Testis (tissue), 2 donors: ENCODE measurements at regions not wholly inside any gene's neighbourhood (a gene's known extent, or its start where the extent isn't known, plus 50 kb on each side); places are given as distances from the start of the nearest gene placed in this dataset.

ENCODE experiments used
- DNase-seq: peaks from one replicate; pipeline ENCODE4 v3.0.0-alpha.2; 2019
- H3K27ac ChIP-seq, 2 donors: fragments of 200-600 bp; sonication (generic); one replicate each; pipeline ENCODE4 v1.5.1; 2019
- H3K27me3 ChIP-seq: fragments of 200-600 bp; sonication (generic); one replicate; pipeline ENCODE4 v1.5.1; 2019
- H3K36me3 ChIP-seq: fragments of 200-600 bp; sonication (generic); one replicate; pipeline ENCODE4 v1.5.1; 2017; ENCODE audit warnings: low read depth; ENCODE audit errors: missing control alignments
- H3K4me1 ChIP-seq: fragments of 200-600 bp; sonication (generic); one replicate; pipeline ENCODE4 v1.5.1; 2019
- H3K4me3 ChIP-seq, 2 donors: fragments of 200-600 bp; sonication (generic); one replicate each; pipeline ENCODE4 v1.5.1; 2017 to 2019
- H3K9me3 ChIP-seq: fragments of 200-600 bp; sonication (generic); one replicate; pipeline ENCODE4 v1.5.1; 2017
- CTCF ChIP-seq, 3 experiments: fragments of 450-650 bp in 2 of 3; fragments of 200-600 bp in 1 of 3; sonication (generic) in 1 of 3; IDR thresholded peaks; one replicate each; pipeline ENCODE4 v1.5.1; 2016 to 2019; ENCODE audit warnings: antibody characterized with exemption in 3 of 3, mild to moderate bottlenecking in 2 of 3, moderate library complexity in 1 of 3
- POLR2A ChIP-seq: fragments of 450-650 bp; IDR thresholded peaks from one replicate; pipeline ENCODE4 v1.6.1; 2017; ENCODE audit warnings: antibody characterized with exemption, mild to moderate bottlenecking, moderate library complexity
- WGBS, 2 donors: methylation state at CpG; one replicate each; pipeline ENCODE4 v1.1.5; 2018; 5-methylcytosine and 5-hydroxymethylcytosine counted together
- intact Hi-C: fragments of 100-400 bp; cut with DNase I; formaldehyde crosslinking; loops from one replicate; pipeline ENCODE4 v1.15.1; 2023; ENCODE audit warnings: low total_unique reads

DNA sequence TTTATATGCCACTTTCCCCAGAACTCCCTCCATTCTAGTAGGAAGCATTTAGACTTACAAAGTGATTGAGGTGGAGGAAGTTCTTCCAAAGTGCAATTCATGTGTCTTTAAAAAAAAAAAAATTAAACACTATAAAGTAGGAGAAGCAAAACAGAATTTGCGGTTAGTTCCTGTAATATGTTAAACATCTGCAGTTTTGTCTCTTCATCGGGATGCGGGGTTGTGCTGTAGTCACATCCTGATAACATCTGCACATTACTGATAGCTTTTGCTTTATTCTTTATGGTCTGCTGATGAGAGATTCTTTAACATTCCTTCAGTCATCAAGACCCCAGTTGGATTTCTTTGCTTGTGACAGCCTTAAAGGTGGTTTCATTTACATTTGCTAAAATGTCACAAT, 694.3 kb downstream of the NR2F1-AS1 start:
- intact Hi-C loops, result no loop called here
- no peak overlapping the region for H3K4me3 ChIP-seq
- no peak for TF ChIP-seq POLR2A
- no peak for TF ChIP-seq CTCF (IDR thresholded peaks at IDR 0.05)
- H3K27me3 ChIP-seq, result no peaks in the 10 kb centered on the region
- WGBS, 2 donors, result 62 to 67% methylated on average over 3 of the region's 3 CpGs
- H3K4me1 ChIP-seq, result no peaks in the 10 kb centered on the region
- H3K27ac ChIP-seq, result no peak overlapping the region
- H3K9me3 ChIP-seq, result no peaks in the 10 kb centered on the region
- H3K36me3 ChIP-seq, result no peaks in the 10 kb centered on the region
- DNase-seq, result no peak

GRCh38 chr5:92885950-92886349, 695.1 kb downstream of the NR2F1-AS1 start:
- Histone ChIP-seq H3K36me3 (no peaks in the 10 kb centered on the region), H3K4me3 (no peak overlapping the region), H3K9me3 (no peaks in the 10 kb centered on the region), H3K27ac (no peak overlapping the region), H3K4me1 (no peaks in the 10 kb centered on the region), H3K27me3 (no peaks in the 10 kb centered on the region)
- TF ChIP-seq POLR2A, result no peak
- TF ChIP-seq CTCF (IDR thresholded peaks at IDR 0.05), result no peak
- intact Hi-C loops, result no loop called here
- DNase-seq, result peak; percentile 44
- 41 to 59% methylated on average over 4 of the region's 4 CpGs for whole genome bisulfite sequencing, 2 donors

DNA sequence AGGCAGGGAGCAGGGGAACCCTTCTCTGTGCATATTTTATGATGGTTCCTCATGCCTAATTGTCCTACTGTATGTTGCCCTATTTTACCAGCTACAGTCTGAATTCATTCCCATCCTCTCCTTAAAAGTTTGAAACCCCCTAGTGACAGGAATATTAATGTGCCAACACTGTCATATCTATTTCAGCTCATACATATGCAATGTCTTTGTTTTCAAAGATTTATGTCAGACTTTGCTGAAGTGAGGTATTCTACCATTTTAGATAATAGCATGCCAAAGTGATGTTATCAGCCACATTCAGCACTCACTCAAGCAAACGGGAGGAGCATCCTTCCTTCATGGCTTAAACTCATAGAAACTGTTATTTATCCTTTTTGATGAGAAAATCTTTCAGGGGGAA, 696.5 kb downstream of the NR2F1-AS1 start:
- H3K27ac ChIP-seq, result no peak overlapping the region
- no peak for DNase-seq
- H3K4me3 ChIP-seq, result no peak overlapping the region
- intact Hi-C loops, result no loop called here
- 44 to 56% methylated on average over 1 of the region's 1 CpG for whole genome bisulfite sequencing, 2 donors
- no peaks in the 10 kb centered on the region for H3K36me3 ChIP-seq
- no peaks in the 10 kb centered on the region for H3K4me1 ChIP-seq
- H3K27me3 ChIP-seq, result no peaks in the 10 kb centered on the region
- no peak for TF ChIP-seq CTCF (IDR thresholded peaks at IDR 0.05)
- no peak for TF ChIP-seq POLR2A
- no peaks in the 10 kb centered on the region for H3K9me3 ChIP-seq

GRCh38 chr5:92879806-92880543, 701.0 kb downstream of the NR2F1-AS1 start:
- H3K27ac ChIP-seq, result no peak overlapping the region
- intact Hi-C loops, result no loop called here
- 78 to 94% methylated on average over 2 of the region's 2 CpGs for WGBS, 2 donors
- no peaks in the 10 kb centered on the region for H3K4me1 ChIP-seq
- DNase-seq, result no peak
- no peaks in the 10 kb centered on the region for H3K9me3 ChIP-seq
- TF ChIP-seq POLR2A, result no peak
- no peak for TF ChIP-seq CTCF (IDR thresholded peaks at IDR 0.05)
- no peaks in the 10 kb centered on the region for H3K36me3 ChIP-seq
- H3K4me3 ChIP-seq, result no peak overlapping the region
- H3K27me3 ChIP-seq, result no peaks in the 10 kb centered on the region

DNA sequence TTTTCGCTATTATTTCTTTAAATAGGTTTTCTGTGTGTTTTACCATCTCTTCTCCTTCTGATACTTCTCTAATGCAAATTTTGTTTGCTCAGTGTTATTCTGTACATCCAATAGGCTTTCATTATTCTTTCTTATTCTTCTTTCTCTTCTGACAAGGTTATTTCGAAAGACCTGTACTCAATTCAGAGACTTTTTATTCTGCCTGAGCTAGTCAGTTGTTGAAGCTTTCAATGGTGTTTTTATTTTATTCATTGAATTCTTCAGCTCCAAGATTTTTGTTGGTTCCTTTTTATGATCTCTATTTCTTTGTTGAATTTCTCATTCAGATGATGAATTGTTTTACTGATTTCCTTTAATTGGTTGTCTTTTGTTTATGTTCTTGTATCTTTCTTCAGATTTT, 706.2 kb downstream of the NR2F1-AS1 start:
- Histone ChIP-seq H3K4me1 (no peaks in the 10 kb centered on the region), H3K27ac (no peak overlapping the region), H3K27me3 (no peaks in the 10 kb centered on the region), H3K36me3 (no peaks in the 10 kb centered on the region), H3K4me3 (no peak overlapping the region), H3K9me3 (no peaks in the 10 kb centered on the region)
- TF ChIP-seq CTCF (IDR thresholded peaks at IDR 0.05) (no peak), POLR2A (no peak)
- WGBS, 2 donors, result 90% methylated on average over 2 of the region's 2 CpGs
- no peak for DNase-seq
- intact Hi-C loops, result no loop called here
